HCT116 (cell line): ENCODE measurements at regions not wholly inside any gene's neighbourhood (a gene's known extent, or its start where the extent isn't known, plus 50 kb on each side); places are given as distances from the start of the nearest gene placed in this dataset.

Experiments
- ATAC-seq: fragments of 200-7000 bp; cut with Tn5 transposase; 2 replicates; pipeline ENCODE4 v1.9.1; 2020; ENCODE audit warnings: mild to moderate bottlenecking, moderate library complexity
- BruUV-seq: library from RNA; stranded (reverse); fragments of 400-500 nt; replicated peaks from 2 replicates; lab custom pipeline; 2021; lab: Mats Ljungman, UMichigan
- CTCF ChIA-PET: fragments of 300-600 bp; sonication (Branson Sonifier 250); formaldehyde crosslinking; loops from one replicate; lab custom pipeline; 2021; ENCODE audit warnings: antibody characterized with exemption; lab: Charles Lee
- POLR2A ChIA-PET: fragments of 300-600, 350-600 bp; sonication (Branson Sonifier 250); formaldehyde crosslinking; loops from one replicate; lab custom pipeline; 2021; ENCODE audit warnings: antibody characterized with exemption; lab: Charles Lee
- RAD21 ChIA-PET, 2 experiments: fragments of 300-600 bp; sonication (Branson Sonifier 250); formaldehyde crosslinking; loops; one replicate each; lab custom pipeline; 2023; ENCODE audit warnings: low total read pairs in 2 of 2; ENCODE audit not compliant: uncharacterized antibody in 2 of 2, unreplicated experiment in 2 of 2, low non-redundant PET in 1 of 2; lab: Charles Lee
- DNase-seq: peaks from one replicate; pipeline ENCODE4 v3.0.0-alpha.2; 2010; ENCODE audit warnings: low read depth, low spot score
- H2AFZ ChIP-seq: fragments of 200-600 bp; shearing (Covaris generic), sonication (generic); 2 replicates; pipeline ENCODE4 v1.6.1; 2017; ENCODE audit warnings: low read depth, mixed run types, mixed read lengths, antibody characterized with exemption, low read length; ENCODE audit not compliant: poor library complexity, severe bottlenecking
- H3K27ac ChIP-seq: 2 replicates; pipeline ENCODE4 v1.5.1; 2012; ENCODE audit warnings: low read depth, low read length
- H3K27me3 ChIP-seq: fragments of 200-600 bp; sonication (generic); 2 replicates; pipeline ENCODE4 v1.6.1; 2016; ENCODE audit warnings: mixed run types, low read length, mixed read lengths; ENCODE audit not compliant: insufficient read depth
- H3K36me3 ChIP-seq, 2 experiments: fragments of 200-500 bp in 1 of 2; fragments of 200-600 bp in 1 of 2; sonication (Bioruptor generic) in 1 of 2; sonication (generic) in 1 of 2; 2 replicates each; pipeline versions ENCODE4 v1.5.1 to v1.6.1; 2014 to 2016; ENCODE audit warnings: low read length in 2 of 2, inconsistent platforms in 1 of 2, mixed read lengths in 1 of 2, mixed run types in 1 of 2; ENCODE audit not compliant: insufficient read depth in 2 of 2, control insufficient read depth in 1 of 2
- H3K4me1 ChIP-seq, 2 experiments: fragments of 200-600 bp in 1 of 2; sonication (generic) in 1 of 2; 2 replicates each; pipeline versions ENCODE4 v1.5.1 to v1.6.1; 2012 to 2017; ENCODE audit warnings: low read length in 2 of 2, inconsistent platforms in 1 of 2, mild to moderate bottlenecking in 1 of 2, mixed read lengths in 1 of 2, mixed run types in 1 of 2, moderate library complexity in 1 of 2; ENCODE audit not compliant: insufficient read depth in 2 of 2, control insufficient read depth in 1 of 2
- H3K4me2 ChIP-seq: fragments of 200-600 bp; sonication (generic); 2 replicates; pipeline ENCODE4 v1.6.1; 2017; ENCODE audit warnings: mixed run types, low read length, mixed read lengths
- H3K4me3 ChIP-seq, 2 experiments: fragments of 200-600 bp in 1 of 2; sonication (generic) in 1 of 2; replicated peaks in 1 of 2; 2 replicates each; pipeline ENCODE4 v1.5.1; 2011 to 2016; ENCODE audit warnings: low read length in 2 of 2, control low read depth in 1 of 2, low read depth in 1 of 2, mild to moderate bottlenecking in 1 of 2, mixed read lengths in 1 of 2, mixed run types in 1 of 2
- H3K79me2 ChIP-seq: fragments of 200-600 bp; sonication (generic); 2 replicates; pipeline ENCODE4 v1.6.1; 2017; ENCODE audit warnings: mild to moderate bottlenecking, mixed run types, low read length, moderate library complexity, mixed read lengths; ENCODE audit not compliant: insufficient read depth
- H3K9ac ChIP-seq: fragments of 200-600 bp; sonication (generic); 2 replicates; pipeline ENCODE4 v1.6.1; 2016; ENCODE audit warnings: low read length, mixed read lengths
- H3K9me2 ChIP-seq: fragments of 200-600 bp; sonication (generic), shearing (Covaris generic); 2 replicates; pipeline ENCODE4 v1.6.1; 2017; ENCODE audit warnings: mixed run types, mild to moderate bottlenecking, moderate library complexity; ENCODE audit not compliant: insufficient read depth
- H3K9me3 ChIP-seq, 2 experiments: fragments of 200-500 bp in 1 of 2; fragments of 200-600 bp in 1 of 2; sonication (Bioruptor generic) in 1 of 2; sonication (generic) in 1 of 2; 2 replicates each; pipeline ENCODE4 v1.6.1; 2014 to 2017; ENCODE audit warnings: low read length in 2 of 2, mixed read lengths in 2 of 2, inconsistent platforms in 1 of 2, low read depth in 1 of 2, mild to moderate bottlenecking in 1 of 2, mixed run types in 1 of 2, moderate library complexity in 1 of 2; ENCODE audit not compliant: control insufficient read depth in 1 of 2, insufficient read depth in 1 of 2
- H4K20me1 ChIP-seq: fragments of 200-600 bp; sonication (generic), shearing (Covaris generic); 2 replicates; pipeline ENCODE4 v1.6.1; 2017; ENCODE audit warnings: mixed run types, mild to moderate bottlenecking, moderate library complexity; ENCODE audit not compliant: insufficient read depth
- CEBPB ChIP-seq: IDR thresholded peaks from 2 replicates; pipeline ENCODE4 v1.6.1; 2012; ENCODE audit warnings: low read depth
- EGR1 ChIP-seq: IDR thresholded peaks from 2 replicates; pipeline ENCODE4 v1.6.1; 2012; ENCODE audit warnings: low read depth
- ELF1 ChIP-seq: IDR thresholded peaks from 2 replicates; pipeline ENCODE4 v1.6.1; 2012; ENCODE audit warnings: low read depth, borderline replicate concordance
- EZH2 ChIP-seq: fragments of 200-600 bp; sonication (generic); IDR thresholded peaks from 2 replicates; pipeline ENCODE4 v1.6.1; 2017; ENCODE audit warnings: antibody characterized with exemption, mixed run types
- EZH2phosphoT487 ChIP-seq: fragments of 200-600 bp; IDR thresholded peaks from 2 replicates; pipeline ENCODE4 v1.6.1; 2018; ENCODE audit warnings: antibody characterized with exemption, borderline replicate concordance
- JUND ChIP-seq: IDR thresholded peaks from 2 replicates; pipeline ENCODE4 v1.6.1; 2012
- POLR2A ChIP-seq: IDR thresholded peaks from 2 replicates; pipeline ENCODE4 v1.7.0; 2011; ENCODE audit warnings: borderline replicate concordance; ENCODE audit not compliant: insufficient read depth, insufficient read length; ENCODE audit errors: extremely low read depth
- POLR2AphosphoS5 ChIP-seq: IDR thresholded peaks from 2 replicates; pipeline ENCODE4 v1.6.1; 2011; ENCODE audit warnings: mild to moderate bottlenecking, low read depth, low read length, moderate library complexity
- RAD21 ChIP-seq: IDR thresholded peaks from 2 replicates; pipeline ENCODE4 v1.6.1; 2012; ENCODE audit warnings: low read depth, mild to moderate bottlenecking
- SP1 ChIP-seq: IDR thresholded peaks from 2 replicates; pipeline ENCODE4 v1.6.1; 2012; ENCODE audit warnings: low read depth
- SRF ChIP-seq: IDR thresholded peaks from 2 replicates; pipeline ENCODE4 v1.6.1; 2012; ENCODE audit warnings: low read depth
- TCF7L2 ChIP-seq: IDR thresholded peaks from 2 replicates; pipeline ENCODE4 v1.7.0; 2011; ENCODE audit warnings: borderline replicate concordance, inconsistent platforms; ENCODE audit not compliant: insufficient read depth, insufficient read length; ENCODE audit errors: extremely low read depth
- ZFX ChIP-seq: fragments of 450-650 bp; IDR thresholded peaks from 2 replicates; pipeline ENCODE4 v1.6.1; 2017
- intact Hi-C: fragments of 100-400 bp; cut with micrococcal nuclease; formaldehyde crosslinking; loops from 2 replicates; pipeline ENCODE4 v1.10.0; 2022
- TF ChIP-seq, protein P1 (sequence below): IDR thresholded peaks from 2 replicates; pipeline ENCODE4 v1.6.1; 2012
- TF ChIP-seq, protein P2 (sequence below), 3 experiments: fragments of 200-600 bp in 1 of 3; sonication (generic) in 1 of 3; IDR thresholded peaks in 2 of 3; conservative IDR thresholded peaks in 1 of 3; 2 replicates each; pipeline ENCODE4 v1.5.1; 2012 to 2017; ENCODE audit warnings: low read depth in 2 of 3, low read length in 2 of 3, antibody characterized with exemption in 1 of 3, borderline replicate concordance in 1 of 3, control low read depth in 1 of 3, mild to moderate bottlenecking in 1 of 3, mixed read lengths in 1 of 3, mixed run types in 1 of 3, moderate library complexity in 1 of 3; ENCODE audit not compliant: insufficient read depth in 1 of 3
- TF ChIP-seq, protein P3 (sequence below): IDR thresholded peaks from 2 replicates; pipeline ENCODE4 v1.6.1; 2012
- TF ChIP-seq, protein P4 (sequence below): IDR thresholded peaks from 2 replicates; pipeline ENCODE4 v1.6.1; 2012; ENCODE audit warnings: low read depth
- TF ChIP-seq, protein P5 (sequence below): IDR thresholded peaks from 2 replicates; pipeline ENCODE4 v1.6.1; 2011; ENCODE audit warnings: mild to moderate bottlenecking, low read length, moderate library complexity; ENCODE audit not compliant: insufficient replicate concordance; ENCODE audit errors: extremely low read depth

DNA sequence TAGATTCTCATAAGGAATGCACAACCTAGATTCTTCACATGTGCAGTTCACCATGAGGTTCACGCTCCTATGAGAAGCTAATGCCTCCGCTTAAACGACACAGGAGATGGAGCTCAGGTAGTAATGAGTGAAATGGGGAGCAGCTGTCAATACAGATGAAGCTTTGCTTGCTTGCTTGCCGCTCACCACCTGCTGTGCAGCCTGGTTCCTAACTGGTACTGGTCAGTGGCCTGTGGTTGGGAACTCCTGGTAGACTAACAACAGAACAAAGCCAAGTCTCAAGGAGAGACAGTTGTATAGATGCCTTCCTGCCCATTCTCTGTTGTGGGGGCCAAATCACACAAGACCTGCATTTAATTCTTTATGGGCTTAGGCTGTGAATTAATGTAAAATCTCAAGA, 449.2 kb upstream of the TNP1 start:
- H3K9me3 ChIP-seq, result no peaks in the 10 kb centered on the region
- no peak for ATAC-seq
- no peak overlapping the region for H2AFZ ChIP-seq
- H3K79me2 ChIP-seq, result no peaks in the 10 kb centered on the region
- H3K27me3 ChIP-seq, result peaks cover 39% of the 10 kb centered on the region
- no peak overlapping the region for H3K27ac ChIP-seq
- H3K9ac ChIP-seq, result no peak overlapping the region
- ChIA-PET POLR2A (no interaction called here), CTCF (no interaction called here), RAD21 (no interaction called here)
- no peaks in the 10 kb centered on the region for H3K9me2 ChIP-seq
- no peak overlapping the region for H3K4me2 ChIP-seq
- H3K4me3 ChIP-seq, result no peak overlapping the region
- TF ChIP-seq SRF (no peak), SP1 (no peak), EZH2 (no peak), RAD21 (no peak), JUND (no peak), ELF1 (no peak), POLR2A (no peak), CEBPB (no peak), EGR1 (no peak), TCF7L2 (no peak), EZH2phosphoT487 (no peak), ZFX (no peak), POLR2AphosphoS5 (no peak)
- TF ChIP-seq, protein P1, sequence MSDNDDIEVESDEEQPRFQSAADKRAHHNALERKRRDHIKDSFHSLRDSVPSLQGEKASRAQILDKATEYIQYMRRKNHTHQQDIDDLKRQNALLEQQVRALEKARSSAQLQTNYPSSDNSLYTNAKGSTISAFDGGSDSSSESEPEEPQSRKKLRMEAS, result no peak
- TF ChIP-seq, protein P2, sequence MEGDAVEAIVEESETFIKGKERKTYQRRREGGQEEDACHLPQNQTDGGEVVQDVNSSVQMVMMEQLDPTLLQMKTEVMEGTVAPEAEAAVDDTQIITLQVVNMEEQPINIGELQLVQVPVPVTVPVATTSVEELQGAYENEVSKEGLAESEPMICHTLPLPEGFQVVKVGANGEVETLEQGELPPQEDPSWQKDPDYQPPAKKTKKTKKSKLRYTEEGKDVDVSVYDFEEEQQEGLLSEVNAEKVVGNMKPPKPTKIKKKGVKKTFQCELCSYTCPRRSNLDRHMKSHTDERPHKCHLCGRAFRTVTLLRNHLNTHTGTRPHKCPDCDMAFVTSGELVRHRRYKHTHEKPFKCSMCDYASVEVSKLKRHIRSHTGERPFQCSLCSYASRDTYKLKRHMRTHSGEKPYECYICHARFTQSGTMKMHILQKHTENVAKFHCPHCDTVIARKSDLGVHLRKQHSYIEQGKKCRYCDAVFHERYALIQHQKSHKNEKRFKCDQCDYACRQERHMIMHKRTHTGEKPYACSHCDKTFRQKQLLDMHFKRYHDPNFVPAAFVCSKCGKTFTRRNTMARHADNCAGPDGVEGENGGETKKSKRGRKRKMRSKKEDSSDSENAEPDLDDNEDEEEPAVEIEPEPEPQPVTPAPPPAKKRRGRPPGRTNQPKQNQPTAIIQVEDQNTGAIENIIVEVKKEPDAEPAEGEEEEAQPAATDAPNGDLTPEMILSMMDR (IDR thresholded peaks at IDR 0.05 in 2 of 3, conservative IDR thresholded peaks at IDR 0.05 in 1 of 3; ENCODE audit: borderline replicate concordance in 1 of 3, insufficient read depth in 1 of 3, low read depth in 2 of 3, low read length in 2 of 3), result no peak
- TF ChIP-seq, protein P3, sequence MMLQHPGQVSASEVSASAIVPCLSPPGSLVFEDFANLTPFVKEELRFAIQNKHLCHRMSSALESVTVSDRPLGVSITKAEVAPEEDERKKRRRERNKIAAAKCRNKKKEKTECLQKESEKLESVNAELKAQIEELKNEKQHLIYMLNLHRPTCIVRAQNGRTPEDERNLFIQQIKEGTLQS, result no peak
- TF ChIP-seq, protein P4, sequence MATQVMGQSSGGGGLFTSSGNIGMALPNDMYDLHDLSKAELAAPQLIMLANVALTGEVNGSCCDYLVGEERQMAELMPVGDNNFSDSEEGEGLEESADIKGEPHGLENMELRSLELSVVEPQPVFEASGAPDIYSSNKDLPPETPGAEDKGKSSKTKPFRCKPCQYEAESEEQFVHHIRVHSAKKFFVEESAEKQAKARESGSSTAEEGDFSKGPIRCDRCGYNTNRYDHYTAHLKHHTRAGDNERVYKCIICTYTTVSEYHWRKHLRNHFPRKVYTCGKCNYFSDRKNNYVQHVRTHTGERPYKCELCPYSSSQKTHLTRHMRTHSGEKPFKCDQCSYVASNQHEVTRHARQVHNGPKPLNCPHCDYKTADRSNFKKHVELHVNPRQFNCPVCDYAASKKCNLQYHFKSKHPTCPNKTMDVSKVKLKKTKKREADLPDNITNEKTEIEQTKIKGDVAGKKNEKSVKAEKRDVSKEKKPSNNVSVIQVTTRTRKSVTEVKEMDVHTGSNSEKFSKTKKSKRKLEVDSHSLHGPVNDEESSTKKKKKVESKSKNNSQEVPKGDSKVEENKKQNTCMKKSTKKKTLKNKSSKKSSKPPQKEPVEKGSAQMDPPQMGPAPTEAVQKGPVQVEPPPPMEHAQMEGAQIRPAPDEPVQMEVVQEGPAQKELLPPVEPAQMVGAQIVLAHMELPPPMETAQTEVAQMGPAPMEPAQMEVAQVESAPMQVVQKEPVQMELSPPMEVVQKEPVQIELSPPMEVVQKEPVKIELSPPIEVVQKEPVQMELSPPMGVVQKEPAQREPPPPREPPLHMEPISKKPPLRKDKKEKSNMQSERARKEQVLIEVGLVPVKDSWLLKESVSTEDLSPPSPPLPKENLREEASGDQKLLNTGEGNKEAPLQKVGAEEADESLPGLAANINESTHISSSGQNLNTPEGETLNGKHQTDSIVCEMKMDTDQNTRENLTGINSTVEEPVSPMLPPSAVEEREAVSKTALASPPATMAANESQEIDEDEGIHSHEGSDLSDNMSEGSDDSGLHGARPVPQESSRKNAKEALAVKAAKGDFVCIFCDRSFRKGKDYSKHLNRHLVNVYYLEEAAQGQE, result no peak
- TF ChIP-seq, protein P5, sequence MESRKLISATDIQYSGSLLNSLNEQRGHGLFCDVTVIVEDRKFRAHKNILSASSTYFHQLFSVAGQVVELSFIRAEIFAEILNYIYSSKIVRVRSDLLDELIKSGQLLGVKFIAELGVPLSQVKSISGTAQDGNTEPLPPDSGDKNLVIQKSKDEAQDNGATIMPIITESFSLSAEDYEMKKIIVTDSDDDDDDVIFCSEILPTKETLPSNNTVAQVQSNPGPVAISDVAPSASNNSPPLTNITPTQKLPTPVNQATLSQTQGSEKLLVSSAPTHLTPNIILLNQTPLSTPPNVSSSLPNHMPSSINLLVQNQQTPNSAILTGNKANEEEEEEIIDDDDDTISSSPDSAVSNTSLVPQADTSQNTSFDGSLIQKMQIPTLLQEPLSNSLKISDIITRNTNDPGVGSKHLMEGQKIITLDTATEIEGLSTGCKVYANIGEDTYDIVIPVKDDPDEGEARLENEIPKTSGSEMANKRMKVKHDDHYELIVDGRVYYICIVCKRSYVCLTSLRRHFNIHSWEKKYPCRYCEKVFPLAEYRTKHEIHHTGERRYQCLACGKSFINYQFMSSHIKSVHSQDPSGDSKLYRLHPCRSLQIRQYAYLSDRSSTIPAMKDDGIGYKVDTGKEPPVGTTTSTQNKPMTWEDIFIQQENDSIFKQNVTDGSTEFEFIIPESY, result no peak
- intact Hi-C loops, result no loop called here
- BruUV-seq, result no TSS peak
- H4K20me1 ChIP-seq, result no peaks in the 10 kb centered on the region
- DNase-seq, result no peak
- no peaks in the 10 kb centered on the region for H3K36me3 ChIP-seq
- no peaks in the 10 kb centered on the region for H3K4me1 ChIP-seq
